ENCODE measurements at regions not wholly inside any gene's neighbourhood (a gene's known extent, or its start where the extent isn't known, plus 50 kb on each side); places are given as distances from the start of the nearest gene placed in this dataset.
"Not testable (repeated sequence)": the region's sequence is repeated elsewhere in the genome, so short reads cannot be mapped to it uniquely, and the experiment has no call there.

DNA sequence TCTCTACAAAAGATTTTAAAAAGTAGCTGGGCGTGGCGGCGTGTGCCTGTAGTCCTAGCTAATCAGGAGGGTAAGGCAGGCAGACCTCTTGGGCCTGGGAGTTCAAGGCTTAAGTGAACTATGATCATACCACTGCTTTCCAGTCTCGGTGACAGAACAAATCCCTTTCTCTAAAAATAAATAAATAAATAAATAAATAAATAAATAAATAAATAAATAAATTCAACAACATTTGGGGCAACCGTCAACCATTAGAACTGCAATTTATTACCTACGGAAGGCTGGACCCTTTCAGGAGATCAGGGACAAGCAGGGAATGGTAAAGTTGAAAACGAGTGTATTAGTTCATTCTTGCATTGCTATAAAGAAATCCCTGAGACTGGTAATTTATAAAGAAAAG is 136.2 kb upstream of the USP9X start:
- CTCF ChIA-PET: no interaction called here
- no peak for DNase-seq (ENCODE audit: low read depth in 1 of 2, low spot score in 1 of 2)
- Histone ChIP-seq H3K9me3 (no peaks in the 10 kb centered on the region), H3K27ac (no peak overlapping the region), H3K4me3 (no peak overlapping the region), H3K4me1 (peaks cover 23% of the 10 kb centered on the region), H3K4me2 (no peak overlapping the region)
- no peak for FAIRE-seq
- POLR2A ChIA-PET: no interaction called here
- no peak for TF ChIP-seq CEBPB (IDR thresholded peaks at IDR 0.05)
- no peak for TF ChIP-seq SREBF2 (IDR thresholded peaks at IDR 0.05)
- TF ChIP-seq EP300 (IDR thresholded peaks at IDR 0.05): no peak
- TF ChIP-seq, protein P1, sequence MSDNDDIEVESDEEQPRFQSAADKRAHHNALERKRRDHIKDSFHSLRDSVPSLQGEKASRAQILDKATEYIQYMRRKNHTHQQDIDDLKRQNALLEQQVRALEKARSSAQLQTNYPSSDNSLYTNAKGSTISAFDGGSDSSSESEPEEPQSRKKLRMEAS (IDR thresholded peaks at IDR 0.05): no peak
- TF ChIP-seq, protein P2, sequence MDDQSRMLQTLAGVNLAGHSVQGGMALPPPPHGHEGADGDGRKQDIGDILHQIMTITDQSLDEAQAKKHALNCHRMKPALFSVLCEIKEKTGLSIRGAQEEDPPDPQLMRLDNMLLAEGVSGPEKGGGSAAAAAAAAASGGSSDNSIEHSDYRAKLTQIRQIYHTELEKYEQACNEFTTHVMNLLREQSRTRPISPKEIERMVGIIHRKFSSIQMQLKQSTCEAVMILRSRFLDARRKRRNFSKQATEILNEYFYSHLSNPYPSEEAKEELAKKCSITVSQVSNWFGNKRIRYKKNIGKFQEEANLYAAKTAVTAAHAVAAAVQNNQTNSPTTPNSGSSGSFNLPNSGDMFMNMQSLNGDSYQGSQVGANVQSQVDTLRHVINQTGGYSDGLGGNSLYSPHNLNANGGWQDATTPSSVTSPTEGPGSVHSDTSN (IDR thresholded peaks at IDR 0.05): no peak
- no peak for TF ChIP-seq GATA3 (IDR thresholded peaks at IDR 0.05; ENCODE audit: borderline replicate concordance)
- TF ChIP-seq NFE2L2 (conservative IDR thresholded peaks at IDR 0.05; ENCODE audit: low read length): no peak
- TF ChIP-seq EHF (CRISPR knock-in tag; IDR thresholded peaks at IDR 0.05): no peak
- no peak for TF ChIP-seq FOSB (CRISPR knock-in tag; IDR thresholded peaks at IDR 0.05)
- TF ChIP-seq ZSCAN20 (CRISPR knock-in tag; IDR thresholded peaks at IDR 0.05): no peak
- TF ChIP-seq JUNB (IDR thresholded peaks at IDR 0.05): no peak
- no peak for ATAC-seq
- 67% methylated on average over 7 of the region's 7 CpGs for WGBS (ENCODE audit: missing lambda C conversion rate)

DNA sequence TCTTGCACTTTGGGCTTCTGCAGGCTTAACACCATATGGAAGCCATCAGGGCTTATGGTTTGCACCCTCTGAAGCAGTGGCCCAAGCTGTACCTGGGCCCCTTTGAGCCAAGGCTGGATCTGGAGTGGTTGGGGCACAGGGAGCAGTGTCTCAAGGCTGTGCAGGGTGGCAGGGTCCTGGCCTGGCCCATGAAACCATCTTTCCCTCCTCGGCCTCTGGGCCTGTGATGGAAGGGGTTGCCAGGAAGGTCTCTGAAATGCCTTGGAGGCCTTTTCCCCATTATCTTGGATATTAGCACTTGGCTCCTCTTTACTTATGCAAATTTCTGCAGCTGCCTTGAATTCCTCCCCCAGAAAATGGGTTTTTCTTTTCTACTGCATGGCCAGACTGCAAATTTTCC is 134.7 kb upstream of the USP9X start:
- FAIRE-seq: no peak
- Histone ChIP-seq H3K4me2 (no peak overlapping the region), H3K4me1 (peaks cover 12% of the 10 kb centered on the region), H3K4me3 (no peak overlapping the region), H3K9me3 (no peaks in the 10 kb centered on the region), H3K27ac (no peak overlapping the region)
- 71% methylated on average over 1 of the region's 1 CpG for WGBS (ENCODE audit: missing lambda C conversion rate)
- no peak for ATAC-seq
- no peak for DNase-seq (ENCODE audit: low read depth in 1 of 2, low spot score in 1 of 2)
- POLR2A ChIA-PET: no interaction called here
- TF ChIP-seq, protein P2 (IDR thresholded peaks at IDR 0.05): no peak
- TF ChIP-seq HDAC2 (IDR thresholded peaks at IDR 0.05): no peak
- TF ChIP-seq, protein P3, sequence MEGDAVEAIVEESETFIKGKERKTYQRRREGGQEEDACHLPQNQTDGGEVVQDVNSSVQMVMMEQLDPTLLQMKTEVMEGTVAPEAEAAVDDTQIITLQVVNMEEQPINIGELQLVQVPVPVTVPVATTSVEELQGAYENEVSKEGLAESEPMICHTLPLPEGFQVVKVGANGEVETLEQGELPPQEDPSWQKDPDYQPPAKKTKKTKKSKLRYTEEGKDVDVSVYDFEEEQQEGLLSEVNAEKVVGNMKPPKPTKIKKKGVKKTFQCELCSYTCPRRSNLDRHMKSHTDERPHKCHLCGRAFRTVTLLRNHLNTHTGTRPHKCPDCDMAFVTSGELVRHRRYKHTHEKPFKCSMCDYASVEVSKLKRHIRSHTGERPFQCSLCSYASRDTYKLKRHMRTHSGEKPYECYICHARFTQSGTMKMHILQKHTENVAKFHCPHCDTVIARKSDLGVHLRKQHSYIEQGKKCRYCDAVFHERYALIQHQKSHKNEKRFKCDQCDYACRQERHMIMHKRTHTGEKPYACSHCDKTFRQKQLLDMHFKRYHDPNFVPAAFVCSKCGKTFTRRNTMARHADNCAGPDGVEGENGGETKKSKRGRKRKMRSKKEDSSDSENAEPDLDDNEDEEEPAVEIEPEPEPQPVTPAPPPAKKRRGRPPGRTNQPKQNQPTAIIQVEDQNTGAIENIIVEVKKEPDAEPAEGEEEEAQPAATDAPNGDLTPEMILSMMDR (IDR thresholded peaks at IDR 0.05): no peak
- TF ChIP-seq CEBPB (IDR thresholded peaks at IDR 0.05): no peak
- TF ChIP-seq FOXS1 (CRISPR knock-in tag; IDR thresholded peaks at IDR 0.05): no peak
- TF ChIP-seq EHMT2 (IDR thresholded peaks at IDR 0.05; ENCODE audit: low read depth): no peak
- TF ChIP-seq CBX2 (IDR thresholded peaks at IDR 0.05; ENCODE audit: borderline replicate concordance, low read depth): no peak
- TF ChIP-seq RAD21 (conservative IDR thresholded peaks at IDR 0.05 in 1 of 2, IDR thresholded peaks at IDR 0.05 in 1 of 2): no peak
- no peak for TF ChIP-seq KDM5A (IDR thresholded peaks at IDR 0.05)
- TF ChIP-seq RARB (CRISPR knock-in tag; IDR thresholded peaks at IDR 0.05): no peak
- CTCF ChIA-PET: interaction anchor here (0.9 kb wide), 1 partner anchor 10 kb away, joined by 3 read pairs; no protein-coding TSS in a partner anchor

DNA sequence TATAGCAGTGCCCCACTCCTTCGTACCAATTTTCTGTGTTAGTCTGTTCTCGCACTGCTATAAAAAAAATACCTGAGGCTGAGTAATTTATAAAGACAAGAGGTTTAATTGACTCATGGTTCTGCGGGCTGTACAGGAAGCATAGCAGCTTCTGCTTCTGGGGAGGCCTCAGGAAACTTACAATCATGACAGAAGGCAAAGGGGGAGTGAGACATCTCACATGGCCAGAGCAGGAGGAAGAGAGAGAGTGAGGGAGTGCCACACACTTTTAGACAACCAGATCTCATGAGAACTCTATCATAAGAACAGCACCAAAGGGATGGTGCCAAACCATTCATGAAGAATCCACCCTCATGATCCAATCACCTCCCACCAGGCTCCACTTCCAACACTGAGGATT is 133.8 kb upstream of the USP9X start:
- ATAC-seq; H3K9me3 ChIP-seq; CTCF ChIA-PET; H3K4me2 ChIP-seq; H3K4me1 ChIP-seq; DNase-seq (ENCODE audit: low read depth in 1 of 2, low spot score in 1 of 2); H3K27ac ChIP-seq; POLR2A ChIA-PET; H3K4me3 ChIP-seq; FAIRE-seq: not testable (repeated sequence)
- 92% methylated on average over 3 of the region's 3 CpGs for WGBS (ENCODE audit: missing lambda C conversion rate)

Measured in A549 (cell line).